Heart right ventricle (tissue), 16 donors: ENCODE measurements at regions not wholly inside any gene's neighbourhood (a gene's known extent, or its start where the extent isn't known, plus 50 kb on each side); places are given as distances from the start of the nearest gene placed in this dataset.

Source experiments
- ATAC-seq, 8 donors: fragments of 200-7000 bp; cut with Tn5 transposase; one replicate each; pipeline ENCODE4 v1.9.1; 2020; ENCODE audit warnings: mild to moderate bottlenecking in 8 of 8, moderate library complexity in 8 of 8, moderate number of reproducible peaks in 1 of 8
- DNase-seq, 2 donors: peaks; one replicate each; pipeline ENCODE4 v3.0.0-alpha.2; 2020
- H3K27ac ChIP-seq, 10 donors: fragments of 200-600 bp; sonication (generic) in 2 of 10; one replicate each; pipeline versions ENCODE4 v1.5.0 to v1.8.0; 2020 to 2022; ENCODE audit warnings: mild to moderate bottlenecking in 3 of 10
- H3K27me3 ChIP-seq, 7 donors: fragments of 200-600 bp; one replicate each; pipeline ENCODE4 v1.8.0; 2021 to 2022; ENCODE audit warnings: mild to moderate bottlenecking in 2 of 7
- H3K36me3 ChIP-seq, 9 donors: fragments of 200-600 bp; sonication (generic) in 1 of 9; one replicate each; pipeline versions ENCODE4 v1.5.0 to v1.8.0; 2020 to 2022; ENCODE audit warnings: mild to moderate bottlenecking in 2 of 9
- H3K4me1 ChIP-seq, 9 donors: fragments of 200-600 bp; sonication (generic) in 1 of 9; one replicate each; pipeline versions ENCODE4 v1.5.0 to v1.8.0; 2020 to 2022; ENCODE audit warnings: mild to moderate bottlenecking in 4 of 9
- H3K4me3 ChIP-seq, 10 donors: fragments of 200-600 bp; sonication (generic) in 2 of 10; one replicate each; pipeline versions ENCODE4 v1.5.0 to v1.8.0; 2020 to 2022; ENCODE audit warnings: mild to moderate bottlenecking in 7 of 10, moderate library complexity in 2 of 10
- H3K9me3 ChIP-seq, 11 donors: fragments of 200-600 bp in 10 of 11; sonication (generic) in 2 of 11; one replicate each; pipeline versions ENCODE4 v1.5.0 to v1.8.0; 2013 to 2022; ENCODE audit warnings: mild to moderate bottlenecking in 2 of 11, control low read depth in 1 of 11, moderate library complexity in 1 of 11
- CTCF ChIP-seq, 9 donors: fragments of 200-600 bp; sonication (generic) in 2 of 9; IDR thresholded peaks; one replicate each; pipeline versions ENCODE4 v1.5.0 to v1.8.0; 2021 to 2022; ENCODE audit warnings: antibody characterized with exemption in 9 of 9, mild to moderate bottlenecking in 5 of 9, moderate library complexity in 1 of 9
- WGBS, 2 donors: extraction: QIAGEN DNeasy Blood & Tissue Kit; methylation state at CpG; one replicate each; pipeline ENCODE4 v1.1.7; 2013; ENCODE audit warnings: inconsistent platforms in 1 of 2; 5-methylcytosine and 5-hydroxymethylcytosine counted together
- intact Hi-C, 10 donors: fragments of 100-400 bp; cut with DNase I; formaldehyde crosslinking; loops; one replicate each; pipeline versions ENCODE4 v1.11.1 to v1.14.2; 2022
- donor health status: Arrhythmogenic right ventricular cardiomyopathy.
- donor health status: ischemic (EF 13 %, LVEDD 7.1; RV severe dilation, severe dysfunction).
- donor health status: healthy with polysubstance abuse.
- donor health status: DM: no; HTN: yes; CAD: no.
- donor health status: DM: no; HTN: no; CAD: no.
- donor health status: ischemic (EF 25% LVEDD 6.9; RV normal size, moderate dysfunction).
- donor health status: ischemic (EF 25% LVEDD 5.7; RV mildly dilated, moderate dysfunction).
- donor health status: healthy.
- donor health status: DM: yes; HTN: yes; CAD: no.
- donor health status: Ischemic cardiomyopathy.
- donor health status: ischemic (EF 35%, LVEDD 5.7; RV mildly dilated, moderate dysfunction).
- donor health status: nonischemic (EF 11% LVEDD 7.7; RV severe dilation, severe dysfunction).
- donor health status: DM: yes; HTN: yes; CAD: no.
- donor health status: PGD.
- donor health status: ischemic (EF 29% LVEDD 5.4; RV normal size, mild dysfunction).
- donor health status: nonischemic (EF 23%, LVEDD 6.1; RV moderate dilation, normal function).

- no peak for ATAC-seq
- no peaks in the 10 kb centered on the region for H3K4me1 ChIP-seq
- no peak for DNase-seq
- no peak overlapping the region for H3K4me3 ChIP-seq
- 77 to 91% methylated on average over 2 of the region's 2 CpGs for WGBS, 2 donors
- no peak overlapping the region for H3K27ac ChIP-seq
- no peaks in the 10 kb centered on the region for H3K27me3 ChIP-seq
- TF ChIP-seq CTCF (IDR thresholded peaks at IDR 0.05) = no peak
- no peaks in the 10 kb centered on the region for H3K9me3 ChIP-seq
- intact Hi-C loops = no loop called here
- H3K36me3 ChIP-seq = no peaks in the 10 kb centered on the region
Observed at GRCh38 chr3:103613397-103614156, 1178.8 kb downstream of the ZPLD1 start.

- peaks cover 0 to 7% (median 0%) of the 10 kb centered on the region in 11 donors for H3K9me3 ChIP-seq
- DNase-seq = no peak
- no peak overlapping the region for H3K27ac ChIP-seq
- no peak for TF ChIP-seq CTCF (IDR thresholded peaks at IDR 0.05)
- H3K4me1 ChIP-seq = no peaks in the 10 kb centered on the region
- H3K27me3 ChIP-seq = no peaks in the 10 kb centered on the region
- no peaks in the 10 kb centered on the region for H3K36me3 ChIP-seq
- ATAC-seq = no peak
- intact Hi-C loops = no loop called here
- no peak overlapping the region for H3K4me3 ChIP-seq
Observed at GRCh38 chr3:103614719-103615118, 1179.9 kb downstream of the ZPLD1 start.

- no peaks in the 10 kb centered on the region for H3K27me3 ChIP-seq
- ATAC-seq = no peak
- no peak overlapping the region for H3K27ac ChIP-seq
- no peaks in the 10 kb centered on the region for H3K36me3 ChIP-seq
- intact Hi-C loops = no loop called here
- peaks cover 0 to 11% (median 0%) of the 10 kb centered on the region in 11 donors for H3K9me3 ChIP-seq
- H3K4me3 ChIP-seq = no peak overlapping the region
- 31 to 53% methylated on average over 2 of the region's 2 CpGs for WGBS, 2 donors
- TF ChIP-seq CTCF (IDR thresholded peaks at IDR 0.05) = no peak
- no peak for DNase-seq
- no peaks in the 10 kb centered on the region for H3K4me1 ChIP-seq
Observed at GRCh38 chr3:103617961-103618360, 1183.1 kb downstream of the ZPLD1 start.

GRCh38 chr3:103624271-103624670 is 1189.5 kb downstream of the ZPLD1 start:
- intact Hi-C loops = no loop called here
- no peaks in the 10 kb centered on the region for H3K27me3 ChIP-seq
- DNase-seq (no peak), ATAC-seq (no peak)
- 28 to 66% methylated on average over 1 of the region's 1 CpG for WGBS, 2 donors
- no peak overlapping the region for H3K4me3 ChIP-seq
- H3K9me3 ChIP-seq = peaks cover 0 to 38% (median 0%) of the 10 kb centered on the region in 11 donors
- H3K4me1 ChIP-seq = no peaks in the 10 kb centered on the region
- TF ChIP-seq CTCF (IDR thresholded peaks at IDR 0.05) = no peak
- H3K27ac ChIP-seq = no peak overlapping the region
- H3K36me3 ChIP-seq = no peaks in the 10 kb centered on the region
